AG09319 (cell line): ENCODE measurements at regions not wholly inside any gene's neighbourhood (a gene's known extent, or its start where the extent isn't known, plus 50 kb on each side); places are given as distances from the start of the nearest gene placed in this dataset.

Experiments used
- DNase-seq: peaks from one replicate; pipeline ENCODE4 v3.0.0-alpha.2; 2010; ENCODE audit warnings: low read depth; ENCODE audit errors: extremely low read depth
- CTCF ChIP-seq: IDR thresholded peaks from 2 replicates; pipeline ENCODE4 v1.5.1; 2011; ENCODE audit warnings: low read depth, mild to moderate bottlenecking, inconsistent platforms, low read length, moderate library complexity

GRCh38 chr10:85238676-85239075, 910.3 kb downstream of the CCSER2 start:
- TF ChIP-seq CTCF, result no peak
- no peak for DNase-seq

- TF ChIP-seq CTCF, result no peak
- no peak for DNase-seq
Observed at GRCh38 chr10:85250304-85250703, 921.9 kb downstream of the CCSER2 start.

- TF ChIP-seq CTCF, result no peak
- no peak for DNase-seq
Observed at GRCh38 chr10:85256481-85256880, 928.1 kb downstream of the CCSER2 start.

- TF ChIP-seq CTCF, result no peak
- no peak for DNase-seq
Observed at GRCh38 chr10:85259908-85260307, 931.5 kb downstream of the CCSER2 start.

- no peak for DNase-seq
- TF ChIP-seq CTCF, result no peak
Observed at GRCh38 chr10:85262992-85263391, 934.6 kb downstream of the CCSER2 start.

GRCh38 chr10:85265121-85265520, 936.7 kb downstream of the CCSER2 start:
- DNase-seq, result no peak

GRCh38 chr10:85266808-85267207, 938.4 kb downstream of the CCSER2 start:
- DNase-seq, result no peak
- TF ChIP-seq CTCF, result no peak

More at GRCh38 chr10:85265121-85265520, 936.7 kb downstream of the CCSER2 start:
- no peak for TF ChIP-seq CTCF
